K562 (cell line): ENCODE measurements at regions not wholly inside any gene's neighbourhood (a gene's known extent, or its start where the extent isn't known, plus 50 kb on each side); places are given as distances from the start of the nearest gene placed in this dataset.

Experiments
- CTCF ChIP-seq, 3 experiments: IDR thresholded peaks in 2 of 3; conservative IDR thresholded peaks in 1 of 3; 2 replicates each; pipeline ENCODE4 v1.5.1; 2011 to 2012; ENCODE audit warnings: low read length in 3 of 3, mild to moderate bottlenecking in 3 of 3, control low read depth in 2 of 3, improper control_type of control experiment in 1 of 3, inconsistent platforms in 1 of 3, low read depth in 1 of 3, mixed read lengths in 1 of 3, moderate library complexity in 1 of 3; ENCODE audit not compliant: insufficient read depth in 2 of 3
- RAD51 ChIP-seq: fragments of 450-650 bp; IDR thresholded peaks from 2 replicates; pipeline ENCODE4 v1.7.1; 2016; ENCODE audit warnings: low read depth, mild to moderate bottlenecking, borderline replicate concordance
- ZNF263 ChIP-seq: sonication (generic); formaldehyde crosslinking; IDR thresholded peaks from 2 replicates; pipeline ENCODE4 v1.8.0; 2022; ENCODE audit warnings: mild to moderate bottlenecking, missing genetic modification reagents, borderline replicate concordance

- TF ChIP-seq ZNF263, result no peak
- TF ChIP-seq CTCF (IDR thresholded peaks at IDR 0.05 in 2 of 3, conservative IDR thresholded peaks at IDR 0.05 in 1 of 3; ENCODE audit: insufficient read depth in 2 of 3, low read depth in 1 of 3, low read length in 3 of 3), result no peak
- TF ChIP-seq RAD51, result no peak
These were observed 54.9 kb upstream of the SACS start for GRCh38 chr13:23488442-23488841.
